A549 (cell line): ENCODE measurements at regions not wholly inside any gene's neighbourhood (a gene's known extent, or its start where the extent isn't known, plus 50 kb on each side); places are given as distances from the start of the nearest gene placed in this dataset.

Experiments
- CBX8 ChIP-seq: fragments of 200-600 bp; sonication (generic); IDR thresholded peaks from 2 replicates; pipeline ENCODE4 v1.6.1; 2016
- CTCF ChIP-seq: fragments of >200 bp; sonication (Bioruptor Twin); formaldehyde crosslinking; IDR thresholded peaks from 3 replicates; pipeline ENCODE4 v1.5.1; 2016
- ELK1 ChIP-seq: fragments of 150-350 bp; IDR thresholded peaks from 2 replicates; pipeline ENCODE4 v1.6.1; 2014; ENCODE audit warnings: low read depth, mild to moderate bottlenecking, low read length
- EP300 ChIP-seq, 2 experiments: fragments of >200 bp; sonication (Bioruptor Twin); formaldehyde crosslinking; IDR thresholded peaks; 2 replicates in 1 of 2; 3 replicates in 1 of 2; pipeline ENCODE4 v1.6.1; 2016 to 2017
- ESRRA ChIP-seq: fragments of 150-350 bp; IDR thresholded peaks from 2 replicates; pipeline ENCODE4 v1.6.1; 2014; ENCODE audit warnings: mild to moderate bottlenecking, low read length, borderline replicate concordance
- HOXA7 ChIP-seq: fragments of 250-450 bp; sonication (Bioruptor Pico); IDR thresholded peaks from 2 replicates; pipeline ENCODE4 v1.5.0; 2020; ENCODE audit warnings: mild to moderate bottlenecking, moderate library complexity
- JUN ChIP-seq, 2 experiments: fragments of >200 bp; sonication (Bioruptor Twin); formaldehyde crosslinking; IDR thresholded peaks; 2 replicates in 1 of 2; 3 replicates in 1 of 2; pipeline ENCODE4 v1.6.1; 2016 to 2017
- KDM5A ChIP-seq: fragments of 200-600 bp; sonication (generic); IDR thresholded peaks from 2 replicates; pipeline ENCODE4 v1.6.1; 2016; ENCODE audit warnings: antibody characterized with exemption, mild to moderate bottlenecking
- MAX ChIP-seq: IDR thresholded peaks from 2 replicates; pipeline ENCODE4 v1.6.1; 2012
- NFE2L2 ChIP-seq: fragments of 150-350 bp; conservative IDR thresholded peaks from 2 replicates; pipeline ENCODE4 v1.6.1; 2014; ENCODE audit warnings: low read length
- POLR2A ChIP-seq: IDR thresholded peaks from 2 replicates; pipeline ENCODE4 v1.6.1; 2012; ENCODE audit warnings: mild to moderate bottlenecking, low read length
- POLR2AphosphoS2 ChIP-seq: conservative IDR thresholded peaks from 2 replicates; pipeline ENCODE4 v1.6.1; 2012; ENCODE audit warnings: low read length, improper control_type of control experiment, inconsistent platforms
- RAD21 ChIP-seq, 2 experiments: fragments of >200 bp in 1 of 2; sonication (Bioruptor Twin) in 1 of 2; formaldehyde crosslinking in 1 of 2; IDR thresholded peaks in 1 of 2; conservative IDR thresholded peaks in 1 of 2; 2 replicates in 1 of 2; 3 replicates in 1 of 2; pipeline ENCODE4 v1.6.1; 2012 to 2018; ENCODE audit warnings: inconsistent platforms in 1 of 2
- RFX5 ChIP-seq: fragments of 450-650 bp; IDR thresholded peaks from 2 replicates; pipeline ENCODE4 v1.7.1; 2014; ENCODE audit warnings: antibody characterized with exemption, mild to moderate bottlenecking, moderate library complexity

- TF ChIP-seq CTCF (no peak), MAX (no peak), KDM5A (no peak), ELK1 (no peak), POLR2AphosphoS2 (no peak), ESRRA (no peak), POLR2A (no peak), HOXA7 (CRISPR knock-in tag) (no peak), CBX8 (no peak), RAD21 (conservative IDR thresholded peaks at IDR 0.05 in 1 of 2, IDR thresholded peaks at IDR 0.05 in 1 of 2) (no peak), EP300 (IDR thresholded peaks at IDR 0.05) (no peak), JUN (IDR thresholded peaks at IDR 0.05) (no peak), RFX5 (no peak), NFE2L2 (no peak)
Measured at GRCh38 chr4:125486351-125486750, 171.6 kb downstream of the FAT4 start.
